Mesodermal cell (in vitro differentiated cells): ENCODE measurements at regions not wholly inside any gene's neighbourhood (a gene's known extent, or its start where the extent isn't known, plus 50 kb on each side); places are given as distances from the start of the nearest gene placed in this dataset.

Experiments used
- H3K27ac ChIP-seq: 2 replicates; pipeline ENCODE4 v1.7.0; 2013; ENCODE audit warnings: mild to moderate bottlenecking, low read depth, low read length, moderate library complexity; ENCODE audit not compliant: severe bottlenecking
- H3K36me3 ChIP-seq: 2 replicates; pipeline ENCODE4 v1.7.1; 2013; ENCODE audit warnings: mild to moderate bottlenecking, low read length, moderate library complexity; ENCODE audit not compliant: control insufficient read depth, insufficient read depth
- H3K4me1 ChIP-seq: one replicate; pipeline ENCODE4 v1.7.1; 2013; ENCODE audit warnings: mild to moderate bottlenecking, low read length; ENCODE audit not compliant: insufficient read depth, control insufficient read depth, poor library complexity, severe bottlenecking
- H3K4me3 ChIP-seq: 2 replicates; pipeline ENCODE4 v1.7.0; 2013; ENCODE audit warnings: low read length, control low read depth, mild to moderate bottlenecking; ENCODE audit not compliant: insufficient read depth, poor library complexity, severe bottlenecking; ENCODE audit errors: extremely low read depth
- H3K9me3 ChIP-seq: 2 replicates; pipeline ENCODE4 v1.7.1; 2013; ENCODE audit warnings: mild to moderate bottlenecking, low read length, moderate library complexity; ENCODE audit not compliant: control insufficient read depth
- WGBS, 2 experiments: methylation state at CpG; one replicate each; pipeline ENCODE4 v1.1.5; 2013; ENCODE audit warnings: missing lambda C conversion rate in 2 of 2; ENCODE audit not compliant: insufficient coverage in 2 of 2; 5-methylcytosine and 5-hydroxymethylcytosine counted together

DNA sequence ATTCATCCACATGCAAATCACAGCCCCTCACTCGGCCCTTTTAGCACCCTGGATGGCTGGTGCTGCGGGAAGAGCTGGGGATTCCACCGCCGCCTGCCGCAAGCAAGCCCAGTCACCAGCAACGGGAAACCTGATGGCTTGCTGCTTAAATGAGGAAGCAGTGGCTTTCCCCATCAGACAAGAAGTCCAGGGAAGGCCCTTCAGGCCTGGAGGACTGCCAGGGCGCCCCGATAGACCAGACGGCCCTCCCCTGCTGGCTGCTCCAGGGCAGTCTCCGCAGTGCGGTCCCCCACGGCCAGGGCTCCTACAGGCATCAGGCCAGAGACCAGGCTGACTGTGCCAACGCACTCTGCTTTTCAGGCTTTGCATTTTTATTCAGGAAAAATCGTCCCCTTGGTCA is 439.1 kb downstream of the EIPR1 start:
- H3K9me3 ChIP-seq: no peaks in the 10 kb centered on the region
- no peaks in the 10 kb centered on the region for H3K4me1 ChIP-seq
- WGBS, 2 experiments: 84 to 91% methylated on average over 12 to 14 of the region's 14 CpGs
- no peak overlapping the region for H3K27ac ChIP-seq
- no peaks in the 10 kb centered on the region for H3K36me3 ChIP-seq
- H3K4me3 ChIP-seq: no peak overlapping the region

- no peaks in the 10 kb centered on the region for H3K9me3 ChIP-seq
- no peaks in the 10 kb centered on the region for H3K36me3 ChIP-seq
- no peak overlapping the region for H3K4me3 ChIP-seq
- no peaks in the 10 kb centered on the region for H3K4me1 ChIP-seq
- H3K27ac ChIP-seq: no peak overlapping the region
- WGBS, 2 experiments: 79 to 91% methylated on average over 20 to 23 of the region's 26 CpGs
Observed at GRCh38 chr2:2935445-2936149, 442.0 kb downstream of the EIPR1 start.

- 75 to 77% methylated on average over 14 to 15 of the region's 15 CpGs for WGBS, 2 experiments
- Histone ChIP-seq H3K4me3 (no peak overlapping the region), H3K4me1 (no peaks in the 10 kb centered on the region), H3K9me3 (peaks cover 5% of the 10 kb centered on the region), H3K27ac (no peak overlapping the region), H3K36me3 (no peaks in the 10 kb centered on the region)
Observed at GRCh38 chr2:2933426-2933825, 444.2 kb downstream of the EIPR1 start.

DNA sequence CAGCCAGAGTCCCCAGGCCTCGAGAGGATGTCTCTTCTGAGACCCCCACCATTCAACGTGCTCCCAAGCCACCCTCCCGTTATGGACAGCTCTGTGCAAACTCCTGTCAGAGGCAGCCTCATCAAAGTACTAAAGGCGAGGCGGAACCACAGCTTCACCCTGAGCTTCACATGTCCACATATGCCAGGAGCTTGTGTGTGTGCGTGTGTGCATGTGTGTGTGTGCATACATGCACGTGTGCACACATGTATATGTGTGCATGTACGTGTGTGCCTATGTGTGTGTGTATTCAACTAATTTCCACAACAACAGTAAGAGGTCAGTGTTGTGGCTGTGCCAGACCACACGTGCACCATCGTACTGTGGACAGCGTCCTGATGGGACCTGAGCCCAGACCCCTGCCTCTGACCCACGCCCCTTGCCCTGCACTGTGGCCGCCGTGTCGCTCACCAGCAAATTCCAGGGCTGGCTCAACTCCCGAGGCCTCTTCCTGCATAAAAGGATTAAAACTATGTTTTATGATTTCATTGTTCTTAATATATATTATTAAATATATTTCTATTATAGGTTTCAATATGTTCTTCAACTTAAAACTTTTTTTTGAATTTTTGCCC is 444.8 kb downstream of the EIPR1 start:
- H3K36me3 ChIP-seq: no peaks in the 10 kb centered on the region
- no peak overlapping the region for H3K27ac ChIP-seq
- peaks cover 5% of the 10 kb centered on the region for H3K9me3 ChIP-seq
- WGBS, 2 experiments: 93 to 94% methylated on average over 3 to 11 of the region's 16 CpGs
- no peak overlapping the region for H3K4me3 ChIP-seq
- no peaks in the 10 kb centered on the region for H3K4me1 ChIP-seq

GRCh38 chr2:2932189-2932588 is 445.4 kb downstream of the EIPR1 start:
- Histone ChIP-seq H3K4me1 (no peaks in the 10 kb centered on the region), H3K27ac (no peak overlapping the region), H3K4me3 (no peak overlapping the region), H3K9me3 (peaks cover 5% of the 10 kb centered on the region), H3K36me3 (no peaks in the 10 kb centered on the region)
- WGBS, 2 experiments: 93 to 96% methylated on average over 10 of the region's 15 CpGs

DNA sequence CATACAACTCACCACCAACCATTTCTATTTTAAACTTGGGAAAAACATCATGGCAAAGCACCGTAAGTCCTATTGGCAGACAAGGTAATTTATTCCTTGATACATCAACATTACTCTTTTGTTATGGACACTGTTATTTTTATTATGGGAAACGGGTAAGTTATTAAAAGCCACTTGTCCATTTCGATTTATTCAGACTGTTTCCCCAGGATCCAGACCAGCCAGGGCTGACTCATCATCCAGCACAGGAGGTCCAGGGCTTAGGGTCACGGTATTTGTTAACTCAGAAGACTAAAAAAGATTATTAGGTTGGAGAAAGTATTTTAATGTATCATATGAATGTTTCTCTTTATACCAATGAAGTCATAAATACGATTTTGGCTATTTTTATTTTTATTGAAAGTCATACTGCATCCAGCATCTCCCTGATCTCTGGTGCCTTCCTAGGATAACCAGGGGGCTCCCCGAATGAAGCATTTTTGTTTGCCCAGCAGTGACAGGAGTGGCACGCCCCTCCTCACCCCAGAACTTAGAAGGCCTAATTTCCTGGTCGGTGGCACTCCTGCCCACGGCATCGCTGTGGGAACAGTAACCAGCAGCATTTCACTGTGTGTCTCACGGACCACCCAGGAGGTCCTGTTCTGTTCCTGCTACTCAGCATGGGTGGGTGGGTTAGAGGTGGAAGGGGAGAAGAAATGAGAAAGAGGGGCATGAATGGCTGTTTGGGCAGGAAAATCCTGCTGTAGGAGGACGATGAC is 446.1 kb downstream of the EIPR1 start:
- no peak overlapping the region for H3K4me3 ChIP-seq
- no peaks in the 10 kb centered on the region for H3K36me3 ChIP-seq
- 80 to 89% methylated on average over 5 to 7 of the region's 12 CpGs for WGBS, 2 experiments
- H3K27ac ChIP-seq: no peak overlapping the region
- peaks cover 5% of the 10 kb centered on the region for H3K9me3 ChIP-seq
- no peaks in the 10 kb centered on the region for H3K4me1 ChIP-seq

- Histone ChIP-seq H3K9me3 (peaks cover 5% of the 10 kb centered on the region), H3K36me3 (no peaks in the 10 kb centered on the region), H3K4me1 (no peaks in the 10 kb centered on the region), H3K4me3 (no peak overlapping the region), H3K27ac (no peak overlapping the region)
- no CpG with 5 or more reads among the region's 2 CpGs for WGBS, 2 experiments
Observed at GRCh38 chr2:2930841-2931240, 446.8 kb downstream of the EIPR1 start.

DNA sequence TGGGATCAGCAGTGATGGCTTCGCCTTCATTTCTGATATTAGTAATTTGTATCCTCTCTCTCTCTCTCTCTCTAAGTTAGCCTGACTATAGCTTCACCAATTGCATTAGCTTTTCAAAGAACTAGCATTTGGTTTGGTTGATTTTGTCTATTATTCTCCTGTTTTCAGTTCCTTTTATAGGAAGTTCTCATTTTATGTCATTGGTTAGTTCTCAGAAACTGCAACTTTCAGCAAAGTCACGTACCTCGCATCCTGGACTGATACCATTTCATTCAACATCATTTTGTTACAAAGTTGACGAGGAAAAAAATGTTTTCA is 450.8 kb downstream of the EIPR1 start:
- H3K27ac ChIP-seq: no peak overlapping the region
- no peaks in the 10 kb centered on the region for H3K4me1 ChIP-seq
- WGBS, 2 experiments: no CpG with 5 or more reads among the region's 4 CpGs
- no peak overlapping the region for H3K4me3 ChIP-seq
- no peaks in the 10 kb centered on the region for H3K36me3 ChIP-seq
- peaks cover 5% of the 10 kb centered on the region for H3K9me3 ChIP-seq

DNA sequence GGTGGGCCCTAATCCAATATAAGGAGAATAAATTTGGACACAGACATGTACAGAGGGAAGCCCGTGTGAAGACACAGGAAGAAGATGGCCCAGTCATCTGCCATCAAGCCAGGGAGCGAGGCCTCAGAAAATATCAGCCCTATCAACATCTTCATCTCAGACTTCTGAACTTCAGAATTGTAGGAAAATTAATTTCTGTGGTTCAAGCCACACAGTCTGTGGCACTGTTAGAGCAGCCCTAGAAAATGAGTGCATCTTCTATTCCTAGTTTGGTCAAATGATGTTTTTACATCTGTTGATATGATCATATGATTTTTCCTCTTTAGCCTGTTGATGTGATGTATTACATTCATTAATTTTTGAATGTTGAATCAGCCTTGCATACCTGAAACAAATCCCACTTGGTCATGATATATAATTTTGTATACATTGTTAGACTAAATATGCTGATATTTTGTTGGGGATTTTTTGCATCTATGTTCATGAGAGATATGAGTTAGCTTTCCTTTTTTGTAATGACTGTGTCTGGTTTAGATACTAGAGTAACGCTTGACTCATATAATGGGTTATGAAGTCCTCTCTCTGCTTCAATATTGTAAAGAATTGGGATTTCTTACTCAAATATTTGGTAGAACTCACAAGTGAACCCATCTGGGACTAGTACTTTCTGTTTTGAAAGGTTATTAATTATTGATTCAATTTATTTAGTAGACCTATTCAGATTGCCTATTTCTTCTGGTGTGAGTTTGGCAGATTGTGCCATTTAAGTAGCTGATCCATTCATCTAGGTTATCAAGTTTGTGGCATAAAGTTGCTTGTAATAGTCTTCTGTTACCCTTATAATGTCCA is 451.4 kb downstream of the EIPR1 start:
- 86% methylated on average over 1 of the region's 3 CpGs; no CpG with 5 or more reads in 1 of the 2 experiments for WGBS, 2 experiments
- H3K4me3 ChIP-seq: no peak overlapping the region
- no peak overlapping the region for H3K27ac ChIP-seq
- no peaks in the 10 kb centered on the region for H3K36me3 ChIP-seq
- peaks cover 5% of the 10 kb centered on the region for H3K9me3 ChIP-seq
- no peaks in the 10 kb centered on the region for H3K4me1 ChIP-seq

DNA sequence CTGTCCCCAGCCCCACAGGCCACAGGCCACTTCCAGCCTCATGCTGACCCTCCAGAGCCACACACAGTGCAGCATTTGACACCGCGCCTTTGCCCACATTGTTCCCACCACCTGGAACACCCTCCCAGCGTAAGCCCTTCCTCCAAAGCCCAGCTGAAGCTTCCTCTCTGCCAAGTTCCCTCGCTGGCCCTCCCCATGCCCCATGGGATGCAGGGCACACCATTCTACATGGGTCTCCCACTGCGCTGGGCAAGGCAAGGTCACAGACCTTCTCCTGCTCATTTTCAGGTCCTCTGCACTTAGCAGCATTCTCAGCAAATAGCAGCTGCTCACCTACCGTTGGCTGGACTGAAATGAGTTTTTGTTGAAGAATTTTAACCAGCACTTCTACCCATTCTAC is 455.5 kb downstream of the EIPR1 start:
- H3K36me3 ChIP-seq: no peaks in the 10 kb centered on the region
- H3K4me3 ChIP-seq: no peak overlapping the region
- H3K27ac ChIP-seq: no peak overlapping the region
- no peaks in the 10 kb centered on the region for H3K9me3 ChIP-seq
- WGBS, 2 experiments: 85 to 89% methylated on average over 4 to 5 of the region's 6 CpGs
- H3K4me1 ChIP-seq: no peaks in the 10 kb centered on the region
